ENCODE measurements at regions not wholly inside any gene's neighbourhood (a gene's known extent, or its start where the extent isn't known, plus 50 kb on each side); places are given as distances from the start of the nearest gene placed in this dataset.

DNA sequence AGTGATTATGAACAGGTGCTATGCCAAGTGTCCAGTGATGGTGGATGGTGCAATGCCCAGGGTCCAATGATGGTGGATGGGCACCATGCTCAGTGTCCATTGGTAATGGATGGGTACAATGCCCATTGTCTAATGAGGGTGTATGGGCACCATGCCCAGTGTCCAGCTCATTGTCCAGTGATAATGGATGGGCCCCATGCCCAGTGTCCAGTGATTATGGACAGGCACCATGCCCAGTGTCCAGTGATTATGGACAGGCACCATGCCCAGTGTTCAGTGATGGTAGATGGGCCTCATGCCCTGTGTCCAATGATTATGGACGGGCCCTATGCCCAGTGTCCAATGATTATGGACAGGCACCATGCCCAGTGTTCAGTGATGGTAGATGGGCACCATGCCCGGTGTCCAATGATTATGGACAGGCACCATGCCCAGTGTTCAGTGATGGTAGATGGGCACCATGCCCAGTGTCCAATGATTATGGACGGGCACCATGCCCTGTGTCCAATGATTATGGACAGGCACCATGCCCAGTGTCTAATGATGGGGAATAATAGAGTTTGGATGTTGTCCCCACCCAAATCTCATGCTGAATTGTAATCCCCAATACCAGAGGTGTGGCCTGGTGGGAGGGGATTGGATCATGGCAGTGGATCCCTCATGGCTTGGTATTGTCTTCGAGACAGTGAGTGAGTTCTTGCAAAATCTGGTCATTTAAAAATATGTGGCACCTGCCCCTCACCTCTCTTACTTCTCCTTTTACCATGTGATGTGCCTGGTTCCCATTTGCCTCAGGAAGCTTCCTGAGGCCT is 87.8 kb downstream of the ANKRD10 start:
- DNase-seq (ENCODE audit: low spot score): no peak
- CTCF ChIA-PET: no interaction called here
- no peak overlapping the region for H3K27ac ChIP-seq
- TF ChIP-seq, protein P1, sequence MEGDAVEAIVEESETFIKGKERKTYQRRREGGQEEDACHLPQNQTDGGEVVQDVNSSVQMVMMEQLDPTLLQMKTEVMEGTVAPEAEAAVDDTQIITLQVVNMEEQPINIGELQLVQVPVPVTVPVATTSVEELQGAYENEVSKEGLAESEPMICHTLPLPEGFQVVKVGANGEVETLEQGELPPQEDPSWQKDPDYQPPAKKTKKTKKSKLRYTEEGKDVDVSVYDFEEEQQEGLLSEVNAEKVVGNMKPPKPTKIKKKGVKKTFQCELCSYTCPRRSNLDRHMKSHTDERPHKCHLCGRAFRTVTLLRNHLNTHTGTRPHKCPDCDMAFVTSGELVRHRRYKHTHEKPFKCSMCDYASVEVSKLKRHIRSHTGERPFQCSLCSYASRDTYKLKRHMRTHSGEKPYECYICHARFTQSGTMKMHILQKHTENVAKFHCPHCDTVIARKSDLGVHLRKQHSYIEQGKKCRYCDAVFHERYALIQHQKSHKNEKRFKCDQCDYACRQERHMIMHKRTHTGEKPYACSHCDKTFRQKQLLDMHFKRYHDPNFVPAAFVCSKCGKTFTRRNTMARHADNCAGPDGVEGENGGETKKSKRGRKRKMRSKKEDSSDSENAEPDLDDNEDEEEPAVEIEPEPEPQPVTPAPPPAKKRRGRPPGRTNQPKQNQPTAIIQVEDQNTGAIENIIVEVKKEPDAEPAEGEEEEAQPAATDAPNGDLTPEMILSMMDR (conservative IDR thresholded peaks at IDR 0.05; ENCODE audit: low read depth): no peak
- POLR2A ChIA-PET (ENCODE audit: low non-redundant PET): no interaction called here
